GM23338 (cell line): ENCODE measurements at regions not wholly inside any gene's neighbourhood (a gene's known extent, or its start where the extent isn't known, plus 50 kb on each side); places are given as distances from the start of the nearest gene placed in this dataset.

ENCODE experiments used
- CREB1 ChIP-seq: fragments of 250-450 bp; sonication (Bioruptor Pico); IDR thresholded peaks from 2 replicates; pipeline ENCODE4 v1.5.0; 2020; ENCODE audit warnings: low read depth, mild to moderate bottlenecking, moderate library complexity
- CTCF ChIP-seq, 2 experiments: fragments of 200-600 bp in 1 of 2; sonication (generic) in 1 of 2; conservative IDR thresholded peaks; 2 replicates each; pipeline versions ENCODE4 v1.5.1 to v1.6.1; 2016 to 2017; ENCODE audit warnings: antibody characterized with exemption in 2 of 2, low read depth in 2 of 2, mild to moderate bottlenecking in 2 of 2, moderate library complexity in 1 of 2
- EZH2 ChIP-seq: fragments of 200-600 bp; sonication (generic); IDR thresholded peaks from one replicate; pipeline ENCODE4 v1.8.0; 2017; ENCODE audit warnings: antibody characterized with exemption, mild to moderate bottlenecking, low read depth; ENCODE audit not compliant: unreplicated experiment
- EZH2phosphoT487 ChIP-seq: fragments of 200-600 bp; sonication (generic); IDR thresholded peaks from one replicate; pipeline ENCODE4 v1.8.1; 2018; ENCODE audit warnings: antibody characterized with exemption; ENCODE audit not compliant: unreplicated experiment
- POLR2AphosphoS5 ChIP-seq: IDR thresholded peaks from 2 replicates; pipeline ENCODE4 v1.6.1; 2016; ENCODE audit warnings: antibody characterized with exemption, low read depth
- REST ChIP-seq: IDR thresholded peaks from one replicate; pipeline ENCODE4 v1.6.1; 2018; ENCODE audit warnings: antibody characterized with exemption; ENCODE audit not compliant: unreplicated experiment
- ZNF114 ChIP-seq: fragments of 250-450 bp; sonication (Bioruptor Pico); IDR thresholded peaks from 2 replicates; pipeline ENCODE4 v1.5.0; 2020; ENCODE audit warnings: mild to moderate bottlenecking, moderate library complexity

- TF ChIP-seq CREB1 (no peak), CTCF (conservative IDR thresholded peaks at IDR 0.05; ENCODE audit: low read depth in 2 of 2) (no peak), POLR2AphosphoS5 (no peak), EZH2 (no peak), REST (no peak), ZNF114 (CRISPR knock-in tag) (no peak), EZH2phosphoT487 (no peak)
Observed at GRCh38 chr18:50494569-50494968, 65.3 kb upstream of the MAPK4 start.
